Breast epithelium (tissue), 4 donors: ENCODE measurements at regions not wholly inside any gene's neighbourhood (a gene's known extent, or its start where the extent isn't known, plus 50 kb on each side); places are given as distances from the start of the nearest gene placed in this dataset.
"Not testable (repeated sequence)": the region's sequence is repeated elsewhere in the genome, so short reads cannot be mapped to it uniquely, and the experiment has no call there.

Source experiments
- DNase-seq, 2 donors: peaks; one replicate each; pipeline ENCODE4 v3.0.0-alpha.2; 2019; ENCODE audit warnings: low spot score in 2 of 2
- H3K27ac ChIP-seq, 2 donors: fragments of 200-600 bp; sonication (generic) in 1 of 2; one replicate each; pipeline ENCODE4 v1.5.1; 2016 to 2019; ENCODE audit warnings: mild to moderate bottlenecking in 1 of 2
- H3K27me3 ChIP-seq, 2 donors: fragments of 200-600 bp; sonication (generic) in 1 of 2; one replicate each; pipeline versions ENCODE4 v1.5.1 to v1.6.0; 2017 to 2019; ENCODE audit warnings: control low read depth in 1 of 2, mild to moderate bottlenecking in 1 of 2
- H3K36me3 ChIP-seq: fragments of 200-600 bp; one replicate; pipeline ENCODE4 v1.5.1; 2019
- H3K4me1 ChIP-seq, 2 donors: fragments of 200-600 bp; sonication (generic); one replicate each; pipeline ENCODE4 v1.5.1; 2016 to 2019; ENCODE audit warnings: control low read depth in 1 of 2
- H3K4me3 ChIP-seq, 3 donors: fragments of 200-600 bp; sonication (generic); 1 replicate in 2 of 3; 2 replicates in 1 of 3; pipeline ENCODE4 v1.5.1; 2016 to 2019; ENCODE audit warnings: mild to moderate bottlenecking in 3 of 3, moderate library complexity in 2 of 3
- H3K9me3 ChIP-seq, 2 donors: fragments of 200-600 bp; sonication (generic) in 1 of 2; one replicate each; pipeline ENCODE4 v1.5.1; 2016 to 2019; ENCODE audit warnings: control low read depth in 1 of 2
- CTCF ChIP-seq, 3 donors: fragments of 450-650 bp; IDR thresholded peaks; one replicate each; pipeline ENCODE4 v1.5.1; 2016 to 2017; ENCODE audit warnings: antibody characterized with exemption in 3 of 3, mild to moderate bottlenecking in 3 of 3, moderate library complexity in 3 of 3
- POLR2A ChIP-seq: fragments of 450-650 bp; IDR thresholded peaks from one replicate; pipeline ENCODE4 v1.6.1; 2016; ENCODE audit warnings: antibody characterized with exemption, mild to moderate bottlenecking, moderate library complexity
- POLR2AphosphoS5 ChIP-seq, 3 donors: sonication (generic); formaldehyde crosslinking; IDR thresholded peaks; one replicate each; pipeline ENCODE4 v1.6.1; 2017; ENCODE audit warnings: antibody characterized with exemption in 3 of 3
- intact Hi-C: fragments of 100-400 bp; cut with DNase I; formaldehyde crosslinking; loops from one replicate; pipeline ENCODE4 v1.15.1; 2023; ENCODE audit warnings: low total_unique reads

GRCh38 chr7:104264285-104264684, 56.5 kb upstream of the ORC5 start:
- TF ChIP-seq CTCF (IDR thresholded peaks at IDR 0.05) (no peak), POLR2A (no peak), POLR2AphosphoS5 (IDR thresholded peaks at IDR 0.05) (no peak)
- Histone ChIP-seq H3K27me3 (no peaks in the 10 kb centered on the region), H3K27ac (no peak overlapping the region), H3K9me3 (peaks cover 4 to 8% of the 10 kb centered on the region in 2 donors), H3K4me1 (no peaks in the 10 kb centered on the region), H3K4me3 (no peak overlapping the region), H3K36me3 (no peaks in the 10 kb centered on the region)
- DNase-seq, result no peak
- intact Hi-C loops, result no loop called here

GRCh38 chr7:104267701-104268368, 60.0 kb upstream of the ORC5 start:
- H3K27me3 ChIP-seq, result no peaks in the 10 kb centered on the region
- TF ChIP-seq CTCF (IDR thresholded peaks at IDR 0.05) (no peak), POLR2A (no peak), POLR2AphosphoS5 (IDR thresholded peaks at IDR 0.05) (no peak)
- peaks cover 3% of the 10 kb centered on the region in 2 donors for H3K9me3 ChIP-seq
- DNase-seq, result no peak
- no peaks in the 10 kb centered on the region for H3K36me3 ChIP-seq
- no peak overlapping the region for H3K4me3 ChIP-seq
- H3K27ac ChIP-seq, result no peak overlapping the region
- intact Hi-C loops, result no loop called here
- H3K4me1 ChIP-seq, result no peaks in the 10 kb centered on the region

GRCh38 chr7:104271948-104272347, 56.5 kb upstream of the LHFPL3 start:
- intact Hi-C loops, result loop anchor here (10.0 kb wide), 1 partner anchor 537 kb away; no protein-coding TSS in a partner anchor
- H3K27ac ChIP-seq, result no peak overlapping the region

GRCh38 chr7:104272767-104273384, 55.5 kb upstream of the LHFPL3 start:
- no peak overlapping the region for H3K27ac ChIP-seq
- H3K9me3 ChIP-seq, result peaks cover 0 to 5% of the 10 kb centered on the region in 2 donors
- no peak for DNase-seq
- H3K4me3 ChIP-seq, result no peak overlapping the region
- no peaks in the 10 kb centered on the region for H3K4me1 ChIP-seq
- intact Hi-C loops, result loop anchor here (10.0 kb wide), 1 partner anchor 538 kb away; no protein-coding TSS in a partner anchor
- TF ChIP-seq POLR2AphosphoS5 (IDR thresholded peaks at IDR 0.05) (no peak), POLR2A (no peak), CTCF (IDR thresholded peaks at IDR 0.05) (no peak)
- no peaks in the 10 kb centered on the region for H3K27me3 ChIP-seq
- no peaks in the 10 kb centered on the region for H3K36me3 ChIP-seq

More at GRCh38 chr7:104271948-104272347, 56.5 kb upstream of the LHFPL3 start:
- H3K4me1 ChIP-seq, result no peaks in the 10 kb centered on the region
- H3K9me3 ChIP-seq, result peaks cover 0 to 5% of the 10 kb centered on the region in 2 donors
- DNase-seq, result no peak
- no peaks in the 10 kb centered on the region for H3K27me3 ChIP-seq
- no peak overlapping the region for H3K4me3 ChIP-seq
- TF ChIP-seq POLR2AphosphoS5 (IDR thresholded peaks at IDR 0.05) (no peak), CTCF (IDR thresholded peaks at IDR 0.05) (no peak), POLR2A (no peak)
- no peaks in the 10 kb centered on the region for H3K36me3 ChIP-seq

GRCh38 chr7:104275900-104276299, 52.5 kb upstream of the LHFPL3 start:
- H3K36me3 ChIP-seq, result no peaks in the 10 kb centered on the region
- TF ChIP-seq CTCF (IDR thresholded peaks at IDR 0.05), result no peak
- TF ChIP-seq POLR2A, result no peak
- no peak for TF ChIP-seq POLR2AphosphoS5 (IDR thresholded peaks at IDR 0.05)
- intact Hi-C loops, result loop anchor here (10.0 kb wide), 1 partner anchor 541 kb away; no protein-coding TSS in a partner anchor
- H3K4me1 ChIP-seq, result no peaks in the 10 kb centered on the region
- no peak overlapping the region for H3K27ac ChIP-seq
- H3K9me3 ChIP-seq, result peaks cover 0 to 5% of the 10 kb centered on the region in 2 donors
- no peak overlapping the region for H3K4me3 ChIP-seq
- no peaks in the 10 kb centered on the region for H3K27me3 ChIP-seq
- DNase-seq, result no peak

- not testable (repeated sequence) for H3K4me3 ChIP-seq, H3K9me3 ChIP-seq, DNase-seq, H3K36me3 ChIP-seq, H3K27me3 ChIP-seq, H3K4me1 ChIP-seq, H3K27ac ChIP-seq
- intact Hi-C loops, result loop anchor here (10.0 kb wide), 1 partner anchor 542 kb away; no protein-coding TSS in a partner anchor
Measured at GRCh38 chr7:104276730-104277129, 51.7 kb upstream of the LHFPL3 start.
